Activated naive CD8-positive, alpha-beta T cell (primary cell): ENCODE measurements at regions not wholly inside any gene's neighbourhood (a gene's known extent, or its start where the extent isn't known, plus 50 kb on each side); places are given as distances from the start of the nearest gene placed in this dataset.

ENCODE experiments used
- H3K27ac Mint-ChIP-seq: one replicate; pipeline ENCODE4 v1.8.0; 2021; ENCODE audit warnings: mixed read lengths
- H3K27me3 Mint-ChIP-seq: one replicate; pipeline ENCODE4 v1.8.0; 2021; ENCODE audit warnings: mixed read lengths
- H3K36me3 Mint-ChIP-seq: one replicate; pipeline ENCODE4 v1.8.0; 2021; ENCODE audit warnings: mixed read lengths
- H3K4me1 Mint-ChIP-seq: one replicate; pipeline ENCODE4 v1.8.0; 2021; ENCODE audit warnings: low read depth, mixed read lengths
- H3K4me3 Mint-ChIP-seq: one replicate; pipeline ENCODE4 v1.8.0; 2021; ENCODE audit warnings: mild to moderate bottlenecking, mixed read lengths
- H3K9me3 Mint-ChIP-seq: one replicate; pipeline ENCODE4 v1.8.0; 2021; ENCODE audit warnings: low read depth, mixed read lengths

- Mint-ChIP-seq H3K36me3 (peaks cover 4% of the 10 kb centered on the region), H3K27ac (no peak overlapping the region), H3K27me3 (no peaks in the 10 kb centered on the region), H3K4me3 (no peak overlapping the region), H3K4me1 (peaks cover 10% of the 10 kb centered on the region), H3K9me3 (peaks cover 7% of the 10 kb centered on the region)
Observed at GRCh38 chr1:244271691-244272308, 179.9 kb downstream of the ADSS2 start.

- Mint-ChIP-seq H3K4me3 (no peak overlapping the region), H3K27me3 (no peaks in the 10 kb centered on the region), H3K4me1 (peaks cover 10% of the 10 kb centered on the region), H3K9me3 (peaks cover 7% of the 10 kb centered on the region), H3K36me3 (peaks cover 4% of the 10 kb centered on the region), H3K27ac (no peak overlapping the region)
Observed at GRCh38 chr1:244272471-244273261, 179.0 kb downstream of the ADSS2 start.

GRCh38 chr1:244273262-244273844 lies 178.4 kb downstream of the ADSS2 start:
- Mint-ChIP-seq H3K27ac (no peak overlapping the region), H3K4me3 (no peak overlapping the region), H3K9me3 (peaks cover 7% of the 10 kb centered on the region), H3K4me1 (peaks cover 10% of the 10 kb centered on the region), H3K36me3 (peaks cover 4% of the 10 kb centered on the region), H3K27me3 (no peaks in the 10 kb centered on the region)

- peaks cover 4% of the 10 kb centered on the region for H3K36me3 Mint-ChIP-seq
- H3K27me3 Mint-ChIP-seq = no peaks in the 10 kb centered on the region
- no peak overlapping the region for H3K4me3 Mint-ChIP-seq
- no peak overlapping the region for H3K27ac Mint-ChIP-seq
- peaks cover 7% of the 10 kb centered on the region for H3K9me3 Mint-ChIP-seq
- H3K4me1 Mint-ChIP-seq = peaks cover 10% of the 10 kb centered on the region
Observed at GRCh38 chr1:244273845-244274619, 177.7 kb downstream of the ADSS2 start.

GRCh38 chr1:244276646-244277045 lies 175.1 kb downstream of the ADSS2 start:
- Mint-ChIP-seq H3K27me3 (no peaks in the 10 kb centered on the region), H3K4me1 (peaks cover 5% of the 10 kb centered on the region), H3K4me3 (no peak overlapping the region), H3K36me3 (no peaks in the 10 kb centered on the region), H3K27ac (no peak overlapping the region), H3K9me3 (no peaks in the 10 kb centered on the region)

- no peaks in the 10 kb centered on the region for H3K9me3 Mint-ChIP-seq
- no peaks in the 10 kb centered on the region for H3K36me3 Mint-ChIP-seq
- no peaks in the 10 kb centered on the region for H3K4me1 Mint-ChIP-seq
- no peak overlapping the region for H3K27ac Mint-ChIP-seq
- H3K4me3 Mint-ChIP-seq = no peak overlapping the region
- no peaks in the 10 kb centered on the region for H3K27me3 Mint-ChIP-seq
Observed at GRCh38 chr1:244280201-244280600, 171.5 kb downstream of the ADSS2 start.

- Mint-ChIP-seq H3K4me1 (no peaks in the 10 kb centered on the region), H3K27ac (no peak overlapping the region), H3K9me3 (no peaks in the 10 kb centered on the region), H3K36me3 (no peaks in the 10 kb centered on the region), H3K27me3 (no peaks in the 10 kb centered on the region), H3K4me3 (no peak overlapping the region)
Observed at GRCh38 chr1:244280859-244281258, 170.8 kb downstream of the ADSS2 start.

GRCh38 chr1:244283772-244284171 lies 167.9 kb downstream of the ADSS2 start:
- H3K36me3 Mint-ChIP-seq = peaks cover 3% of the 10 kb centered on the region
- H3K4me3 Mint-ChIP-seq = no peak overlapping the region
- peaks cover 5% of the 10 kb centered on the region for H3K27me3 Mint-ChIP-seq
- H3K9me3 Mint-ChIP-seq = peaks cover 4% of the 10 kb centered on the region
- H3K27ac Mint-ChIP-seq = no peak overlapping the region
- no peaks in the 10 kb centered on the region for H3K4me1 Mint-ChIP-seq

GRCh38 chr1:244284641-244285156 lies 167.0 kb downstream of the ADSS2 start:
- Mint-ChIP-seq H3K9me3 (peaks cover 7% of the 10 kb centered on the region), H3K27me3 (peaks cover 5% of the 10 kb centered on the region), H3K27ac (no peak overlapping the region), H3K4me3 (no peak overlapping the region), H3K36me3 (peaks cover 4% of the 10 kb centered on the region), H3K4me1 (no peaks in the 10 kb centered on the region)

- Mint-ChIP-seq H3K27ac (no peak overlapping the region), H3K4me1 (peaks cover 10% of the 10 kb centered on the region), H3K36me3 (peaks cover 7% of the 10 kb centered on the region), H3K4me3 (no peak overlapping the region), H3K27me3 (peaks cover 5% of the 10 kb centered on the region), H3K9me3 (peaks cover 7% of the 10 kb centered on the region)
Observed at GRCh38 chr1:244286341-244286740, 165.4 kb downstream of the ADSS2 start.

- Mint-ChIP-seq H3K9me3 (peaks cover 7% of the 10 kb centered on the region), H3K36me3 (peaks cover 7% of the 10 kb centered on the region), H3K27ac (no peak overlapping the region), H3K4me1 (peaks cover 13% of the 10 kb centered on the region), H3K4me3 (no peak overlapping the region), H3K27me3 (peaks cover 5% of the 10 kb centered on the region)
Observed at GRCh38 chr1:244287726-244288125, 164.0 kb downstream of the ADSS2 start.

- Mint-ChIP-seq H3K9me3 (peaks cover 7% of the 10 kb centered on the region), H3K4me3 (no peak overlapping the region), H3K36me3 (peaks cover 7% of the 10 kb centered on the region), H3K4me1 (peaks cover 13% of the 10 kb centered on the region), H3K27ac (no peak overlapping the region), H3K27me3 (peaks cover 5% of the 10 kb centered on the region)
Observed at GRCh38 chr1:244288663-244289062, 163.0 kb downstream of the ADSS2 start.

GRCh38 chr1:244289991-244290785 lies 161.5 kb downstream of the ADSS2 start:
- Mint-ChIP-seq H3K9me3 (peaks cover 7% of the 10 kb centered on the region), H3K27me3 (peaks cover 5% of the 10 kb centered on the region), H3K4me3 (no peak overlapping the region), H3K27ac (no peak overlapping the region), H3K36me3 (peaks cover 7% of the 10 kb centered on the region), H3K4me1 (peaks cover 13% of the 10 kb centered on the region)
